ENCODE measurements at regions not wholly inside any gene's neighbourhood (a gene's known extent, or its start where the extent isn't known, plus 50 kb on each side); places are given as distances from the start of the nearest gene placed in this dataset.

- DNase-seq (ENCODE audit: low read depth) = no peak
These were observed 230.9 kb downstream of the AUH start for GRCh38 chr9:91130796-91131318.

- peak; percentile 94 for DNase-seq (ENCODE audit: low read depth)
These were observed 230.3 kb downstream of the AUH start for GRCh38 chr9:91131433-91131839.

GRCh38 chr9:91132576-91133073 is 229.1 kb downstream of the AUH start:
- DNase-seq (ENCODE audit: low read depth) = no peak

GRCh38 chr9:91134608-91135007 is 227.1 kb downstream of the AUH start:
- no peak for DNase-seq (ENCODE audit: low read depth)

GRCh38 chr9:91137391-91137790 is 224.3 kb downstream of the AUH start:
- DNase-seq (ENCODE audit: low read depth) = no peak

- peak; percentile 60 for DNase-seq (ENCODE audit: low read depth)
These were observed 223.0 kb downstream of the AUH start for GRCh38 chr9:91138760-91139159.

GRCh38 chr9:91141407-91141965 is 220.2 kb downstream of the AUH start:
- no peak for DNase-seq (ENCODE audit: low read depth)

- no peak for DNase-seq (ENCODE audit: low read depth)
These were observed 218.6 kb downstream of the AUH start for GRCh38 chr9:91143162-91143561.

GRCh38 chr9:91143642-91144041 is 218.1 kb downstream of the AUH start:
- DNase-seq (ENCODE audit: low read depth) = peak; percentile 66

- DNase-seq (ENCODE audit: low read depth) = peak; percentile 57
These were observed 216.9 kb downstream of the AUH start for GRCh38 chr9:91144769-91145168.

GRCh38 chr9:91145496-91145895 is 216.2 kb downstream of the AUH start:
- no peak for DNase-seq (ENCODE audit: low read depth)

GRCh38 chr9:91146391-91147019 is 215.2 kb downstream of the AUH start:
- no peak for DNase-seq (ENCODE audit: low read depth)

GRCh38 chr9:91147079-91147708 is 214.5 kb downstream of the AUH start:
- DNase-seq (ENCODE audit: low read depth) = no peak

- DNase-seq (ENCODE audit: low read depth) = no peak
These were observed 213.4 kb downstream of the AUH start for GRCh38 chr9:91148306-91148705.

- DNase-seq (ENCODE audit: low read depth) = no peak
These were observed 211.3 kb downstream of the AUH start for GRCh38 chr9:91150273-91150997.

GRCh38 chr9:91150998-91151717 is 210.6 kb downstream of the AUH start:
- DNase-seq (ENCODE audit: low read depth) = peak; percentile 98

GRCh38 chr9:91151718-91152095 is 210.0 kb downstream of the AUH start:
- DNase-seq (ENCODE audit: low read depth) = no peak

- peak; percentile 77 for DNase-seq (ENCODE audit: low read depth)
These were observed 207.0 kb downstream of the AUH start for GRCh38 chr9:91154686-91155085.

- no peak for DNase-seq (ENCODE audit: low read depth)
These were observed 206.5 kb downstream of the AUH start for GRCh38 chr9:91155181-91155580.

- DNase-seq (ENCODE audit: low read depth) = no peak
These were observed 205.9 kb downstream of the AUH start for GRCh38 chr9:91155746-91156376.

All from RPMI7951 (cell line).